ENCODE measurements at regions not wholly inside any gene's neighbourhood (a gene's known extent, or its start where the extent isn't known, plus 50 kb on each side); places are given as distances from the start of the nearest gene placed in this dataset.

DNA sequence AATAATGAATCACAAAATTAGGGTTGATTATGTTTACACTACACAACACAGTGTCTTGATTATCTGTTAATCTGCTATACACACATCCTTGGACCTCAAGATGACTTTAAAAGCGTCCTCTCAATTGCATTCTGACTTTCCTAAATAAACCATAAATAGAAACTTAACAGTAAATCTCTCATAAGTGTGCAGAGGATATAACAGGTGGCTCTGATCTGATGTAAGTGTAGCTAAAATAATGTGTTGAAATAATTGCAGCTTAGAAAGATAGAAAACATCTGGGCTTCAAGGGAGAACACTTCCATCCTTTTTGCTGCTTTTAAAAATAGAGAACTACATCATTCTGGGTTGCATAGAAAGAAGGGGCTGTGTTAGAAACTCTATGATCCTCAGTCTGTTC is 78.4 kb upstream of the EFEMP1 start:
- DNase-seq (ENCODE audit: low spot score): no peak
- Histone ChIP-seq H3F3A (ENCODE audit: low read depth) (no peaks in the 10 kb centered on the region), H3K9ac (no peak overlapping the region), H3K36me3 (no peaks in the 10 kb centered on the region), H3K4me3 (no peak overlapping the region), H3K9me3 (ENCODE audit: low read depth) (no peaks in the 10 kb centered on the region), H3K4me1 (peaks cover 8% of the 10 kb centered on the region), H3K4me2 (no peak overlapping the region), H3K79me2 (ENCODE audit: low read depth) (no peaks in the 10 kb centered on the region), H3K27ac (no peak overlapping the region), H2AFZ (replicated peaks) (no peak overlapping the region), H3K27me3 (peaks cover 7% of the 10 kb centered on the region), H4K20me1 (ENCODE audit: low read depth) (no peaks in the 10 kb centered on the region)
- Mint-ChIP-seq H3K4me3 (no peak overlapping the region), H3K27ac (no peak overlapping the region), H3K27me3 (ENCODE audit: insufficient read depth, low read depth) (peaks cover 28% of the 10 kb centered on the region), H3K9me3 (peaks cover 9% of the 10 kb centered on the region), H3K4me1 (no peaks in the 10 kb centered on the region), H3K36me3 (no peaks in the 10 kb centered on the region)
- TF ChIP-seq EZH2 (IDR thresholded peaks at IDR 0.05): no peak
- no peak for TF ChIP-seq EZH2phosphoT487 (IDR thresholded peaks at IDR 0.05)
- TF ChIP-seq, protein P1, sequence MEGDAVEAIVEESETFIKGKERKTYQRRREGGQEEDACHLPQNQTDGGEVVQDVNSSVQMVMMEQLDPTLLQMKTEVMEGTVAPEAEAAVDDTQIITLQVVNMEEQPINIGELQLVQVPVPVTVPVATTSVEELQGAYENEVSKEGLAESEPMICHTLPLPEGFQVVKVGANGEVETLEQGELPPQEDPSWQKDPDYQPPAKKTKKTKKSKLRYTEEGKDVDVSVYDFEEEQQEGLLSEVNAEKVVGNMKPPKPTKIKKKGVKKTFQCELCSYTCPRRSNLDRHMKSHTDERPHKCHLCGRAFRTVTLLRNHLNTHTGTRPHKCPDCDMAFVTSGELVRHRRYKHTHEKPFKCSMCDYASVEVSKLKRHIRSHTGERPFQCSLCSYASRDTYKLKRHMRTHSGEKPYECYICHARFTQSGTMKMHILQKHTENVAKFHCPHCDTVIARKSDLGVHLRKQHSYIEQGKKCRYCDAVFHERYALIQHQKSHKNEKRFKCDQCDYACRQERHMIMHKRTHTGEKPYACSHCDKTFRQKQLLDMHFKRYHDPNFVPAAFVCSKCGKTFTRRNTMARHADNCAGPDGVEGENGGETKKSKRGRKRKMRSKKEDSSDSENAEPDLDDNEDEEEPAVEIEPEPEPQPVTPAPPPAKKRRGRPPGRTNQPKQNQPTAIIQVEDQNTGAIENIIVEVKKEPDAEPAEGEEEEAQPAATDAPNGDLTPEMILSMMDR (IDR thresholded peaks at IDR 0.05): no peak

DNA sequence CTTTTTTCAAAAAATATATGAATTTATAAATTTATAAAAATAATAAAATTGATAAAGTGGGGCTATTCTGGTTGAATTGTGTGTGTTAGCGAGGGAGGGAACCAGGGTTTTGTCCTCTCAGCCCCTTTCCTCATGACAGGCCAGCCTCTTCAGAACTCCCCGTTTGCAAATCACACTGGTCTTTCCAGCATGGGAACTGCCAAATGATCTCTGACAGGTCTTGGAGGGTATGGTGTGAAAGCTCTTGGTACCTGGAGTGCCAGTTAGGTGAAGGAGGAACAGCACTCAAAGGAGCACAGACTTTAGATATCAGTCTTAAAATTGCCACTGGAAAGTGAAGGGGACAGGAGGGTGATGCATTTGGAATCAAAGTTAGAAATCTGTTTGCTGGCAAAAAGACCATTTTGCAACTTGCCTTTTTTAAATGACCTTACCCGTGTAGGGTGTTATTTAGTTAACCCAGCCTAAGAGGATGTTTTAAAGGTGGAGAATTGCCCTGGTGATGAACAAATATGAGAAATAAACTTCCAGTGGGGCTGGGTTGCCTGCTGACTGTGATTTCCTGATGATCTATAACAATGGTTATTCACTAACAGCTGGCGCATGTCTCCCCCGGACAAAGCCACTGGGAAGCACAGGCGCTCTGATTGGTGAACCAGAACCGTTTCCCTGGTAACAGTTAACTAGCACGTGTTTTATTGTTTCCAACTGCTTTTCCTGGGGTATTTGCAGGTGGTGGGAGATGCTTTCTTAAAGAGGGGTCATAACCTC is 85.3 kb upstream of the EFEMP1 start:
- Histone ChIP-seq H3K36me3 (no peaks in the 10 kb centered on the region), H3K9me3 (ENCODE audit: low read depth) (no peaks in the 10 kb centered on the region), H3K4me1 (peaks cover 43% of the 10 kb centered on the region), H3K27ac (peak overlapping the region; percentile 76), H4K20me1 (ENCODE audit: low read depth) (no peaks in the 10 kb centered on the region), H3K27me3 (no peaks in the 10 kb centered on the region), H3K9ac (no peak overlapping the region), H3K79me2 (ENCODE audit: low read depth) (no peaks in the 10 kb centered on the region), H3K4me3 (peak overlapping the region; percentile 37), H3K4me2 (peak overlapping the region; percentile 79), H3F3A (ENCODE audit: low read depth) (peaks cover 20% of the 10 kb centered on the region), H2AFZ (replicated peaks) (no peak overlapping the region)
- Mint-ChIP-seq H3K4me3 (no peak overlapping the region), H3K27ac (no peak overlapping the region), H3K36me3 (no peaks in the 10 kb centered on the region), H3K9me3 (peaks cover 8% of the 10 kb centered on the region), H3K4me1 (peaks cover 8% of the 10 kb centered on the region), H3K27me3 (ENCODE audit: insufficient read depth, low read depth) (peaks cover 32% of the 10 kb centered on the region)
- peak; percentile 94 for DNase-seq (ENCODE audit: low spot score)
- TF ChIP-seq EZH2phosphoT487 (IDR thresholded peaks at IDR 0.05): no peak
- TF ChIP-seq, protein P1 (IDR thresholded peaks at IDR 0.05): no peak
- TF ChIP-seq EZH2 (IDR thresholded peaks at IDR 0.05): no peak

DNA sequence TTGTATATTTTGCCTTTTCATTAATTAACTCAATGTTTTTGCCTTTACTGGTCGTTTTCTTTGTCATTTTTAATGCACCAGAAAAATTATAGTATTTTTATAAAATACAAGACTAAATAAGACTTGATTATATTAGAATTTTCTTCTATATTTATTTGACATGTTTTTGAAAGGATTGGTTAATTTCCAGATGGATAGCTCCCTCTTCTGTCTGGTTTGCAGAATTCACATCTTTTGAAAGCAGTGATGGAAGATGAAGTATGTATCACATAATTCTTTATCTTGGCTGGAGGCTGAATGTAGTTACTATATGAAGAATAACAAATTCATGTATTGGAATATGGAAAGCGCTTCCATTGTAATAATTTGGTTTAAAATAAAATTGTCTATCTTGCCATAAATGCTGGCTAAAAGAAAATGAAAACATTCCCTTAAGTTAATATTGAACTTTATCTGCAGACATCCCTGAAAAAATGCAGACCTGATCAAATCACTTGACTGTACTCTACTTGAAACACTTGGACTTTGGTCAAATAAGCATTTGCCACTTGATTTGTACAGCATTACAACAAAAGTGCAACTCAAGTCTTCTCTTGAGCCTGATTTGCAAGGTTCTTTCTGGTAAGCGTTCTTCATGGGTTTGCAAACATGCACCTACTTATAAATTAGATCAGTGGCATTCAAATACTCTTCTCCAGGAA is 86.3 kb upstream of the EFEMP1 start:
- Histone ChIP-seq H4K20me1 (ENCODE audit: low read depth) (no peaks in the 10 kb centered on the region), H3K27me3 (no peaks in the 10 kb centered on the region), H3K9ac (no peak overlapping the region), H3F3A (ENCODE audit: low read depth) (peaks cover 27% of the 10 kb centered on the region), H3K79me2 (ENCODE audit: low read depth) (no peaks in the 10 kb centered on the region), H3K9me3 (ENCODE audit: low read depth) (no peaks in the 10 kb centered on the region), H3K4me1 (peaks cover 54% of the 10 kb centered on the region), H3K4me3 (peak overlapping the region; percentile 37), H3K27ac (no peak overlapping the region), H3K4me2 (peak overlapping the region; percentile 79), H2AFZ (replicated peaks) (peak overlapping the region; percentile 54), H3K36me3 (no peaks in the 10 kb centered on the region)
- H3K9me3 Mint-ChIP-seq: peaks cover 4% of the 10 kb centered on the region
- no peak overlapping the region for H3K27ac Mint-ChIP-seq
- H3K36me3 Mint-ChIP-seq: no peaks in the 10 kb centered on the region
- peak; percentile 23 for DNase-seq (ENCODE audit: low spot score)
- TF ChIP-seq EZH2 (IDR thresholded peaks at IDR 0.05) (no peak), EZH2phosphoT487 (IDR thresholded peaks at IDR 0.05) (no peak)
- TF ChIP-seq, protein P1 (IDR thresholded peaks at IDR 0.05): peak; percentile 71
- H3K4me3 Mint-ChIP-seq: no peak overlapping the region
- peaks cover 18% of the 10 kb centered on the region for H3K4me1 Mint-ChIP-seq
- H3K27me3 Mint-ChIP-seq (ENCODE audit: insufficient read depth, low read depth): peaks cover 30% of the 10 kb centered on the region
